ENCODE measurements at regions not wholly inside any gene's neighbourhood (a gene's known extent, or its start where the extent isn't known, plus 50 kb on each side); places are given as distances from the start of the nearest gene placed in this dataset.

- TF ChIP-seq CTCF (conservative IDR thresholded peaks at IDR 0.05; ENCODE audit: low read length): no peak
- H3K4me3 ChIP-seq (ENCODE audit: low read length): no peak overlapping the region
- DNase-seq (ENCODE audit: low read depth): no peak
Observed at GRCh38 chr1:67960766-67961165, 89.7 kb downstream of the DIRAS3 start.

DNA sequence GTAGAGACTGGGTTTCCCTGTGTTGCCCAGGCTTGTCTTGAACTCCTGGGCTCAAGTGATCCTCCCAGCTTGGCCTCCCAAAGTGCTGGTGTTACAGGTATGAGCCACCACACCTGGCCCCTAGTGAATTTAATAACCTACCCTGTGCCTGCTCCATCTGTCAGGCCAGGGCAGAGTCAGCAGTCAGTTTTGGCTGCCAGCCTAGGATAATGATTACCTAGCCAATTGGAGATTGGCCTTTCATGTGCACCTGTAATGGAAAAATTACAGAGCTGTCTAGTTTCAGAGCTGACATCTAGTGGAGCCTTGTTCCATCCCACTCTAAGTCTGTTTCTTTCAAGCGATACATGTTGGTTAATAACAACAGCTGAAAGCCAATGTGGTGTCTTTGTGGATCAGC, 92.0 kb downstream of the DIRAS3 start:
- DNase-seq (ENCODE audit: low read depth): no peak
- no peak overlapping the region for H3K4me3 ChIP-seq (ENCODE audit: low read length)
- TF ChIP-seq CTCF (conservative IDR thresholded peaks at IDR 0.05; ENCODE audit: low read length): no peak

GRCh38 chr1:67957066-67957465, 93.4 kb downstream of the DIRAS3 start:
- DNase-seq (ENCODE audit: low read depth): peak; percentile 56
- TF ChIP-seq CTCF (conservative IDR thresholded peaks at IDR 0.05; ENCODE audit: low read length): no peak
- H3K4me3 ChIP-seq (ENCODE audit: low read length): no peak overlapping the region

DNA sequence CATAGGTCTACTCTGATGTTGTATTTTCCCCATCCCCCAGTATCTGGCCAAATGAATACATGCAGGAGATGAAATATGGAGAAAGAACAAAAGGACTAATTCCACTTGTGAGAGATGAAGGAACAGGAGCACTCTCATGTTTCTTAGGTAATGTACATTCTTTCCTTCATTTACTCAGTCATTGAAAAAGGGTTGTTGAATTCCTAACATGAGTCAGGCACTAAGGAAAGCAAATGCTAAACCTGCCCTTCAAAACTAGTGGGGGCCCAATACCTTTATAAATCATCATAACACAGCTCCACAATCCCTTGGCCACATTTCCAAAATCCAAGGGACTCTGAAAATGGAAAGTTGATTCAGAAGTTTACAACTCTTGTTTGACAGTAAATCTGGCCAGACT, 94.3 kb downstream of the DIRAS3 start:
- no peak overlapping the region for H3K4me3 ChIP-seq (ENCODE audit: low read length)
- no peak for DNase-seq (ENCODE audit: low read depth)
- TF ChIP-seq CTCF (conservative IDR thresholded peaks at IDR 0.05; ENCODE audit: low read length): no peak

GRCh38 chr1:67955591-67955990, 94.8 kb downstream of the DIRAS3 start:
- no peak for TF ChIP-seq CTCF (conservative IDR thresholded peaks at IDR 0.05; ENCODE audit: low read length)
- DNase-seq (ENCODE audit: low read depth): no peak
- H3K4me3 ChIP-seq (ENCODE audit: low read length): no peak overlapping the region

DNA sequence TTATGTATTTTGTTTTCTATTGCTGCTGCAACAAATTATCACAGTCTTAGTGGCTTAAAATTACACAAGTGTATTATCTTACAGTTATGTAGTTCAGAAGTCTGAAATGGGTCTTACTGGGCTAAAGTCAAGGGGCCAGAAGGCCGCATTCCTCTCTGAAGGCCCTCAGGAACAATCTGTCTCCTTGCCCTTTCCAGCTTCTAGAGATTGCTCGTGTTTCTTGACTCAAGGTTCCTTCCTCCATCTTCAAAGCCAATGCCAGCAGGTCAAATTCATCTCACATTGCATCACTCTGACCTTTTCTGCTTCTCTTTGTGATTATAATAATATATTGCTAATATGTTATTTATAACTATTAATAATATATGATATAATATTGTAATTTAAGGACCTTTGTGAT, 97.1 kb downstream of the DIRAS3 start:
- H3K4me3 ChIP-seq (ENCODE audit: low read length): no peak overlapping the region
- no peak for DNase-seq (ENCODE audit: low read depth)
- no peak for TF ChIP-seq CTCF (conservative IDR thresholded peaks at IDR 0.05; ENCODE audit: low read length)

GRCh38 chr1:67952071-67952470, 98.4 kb downstream of the DIRAS3 start:
- TF ChIP-seq CTCF (conservative IDR thresholded peaks at IDR 0.05; ENCODE audit: low read length): no peak
- no peak overlapping the region for H3K4me3 ChIP-seq (ENCODE audit: low read length)
- no peak for DNase-seq (ENCODE audit: low read depth)

Measured in AG10803 (cell line).